ENCODE measurements at regions not wholly inside any gene's neighbourhood (a gene's known extent, or its start where the extent isn't known, plus 50 kb on each side); places are given as distances from the start of the nearest gene placed in this dataset.

GRCh38 chr13:50319635-50320255 lies 304.5 kb downstream of the KCNRG start:
- TF ChIP-seq, protein P1, sequence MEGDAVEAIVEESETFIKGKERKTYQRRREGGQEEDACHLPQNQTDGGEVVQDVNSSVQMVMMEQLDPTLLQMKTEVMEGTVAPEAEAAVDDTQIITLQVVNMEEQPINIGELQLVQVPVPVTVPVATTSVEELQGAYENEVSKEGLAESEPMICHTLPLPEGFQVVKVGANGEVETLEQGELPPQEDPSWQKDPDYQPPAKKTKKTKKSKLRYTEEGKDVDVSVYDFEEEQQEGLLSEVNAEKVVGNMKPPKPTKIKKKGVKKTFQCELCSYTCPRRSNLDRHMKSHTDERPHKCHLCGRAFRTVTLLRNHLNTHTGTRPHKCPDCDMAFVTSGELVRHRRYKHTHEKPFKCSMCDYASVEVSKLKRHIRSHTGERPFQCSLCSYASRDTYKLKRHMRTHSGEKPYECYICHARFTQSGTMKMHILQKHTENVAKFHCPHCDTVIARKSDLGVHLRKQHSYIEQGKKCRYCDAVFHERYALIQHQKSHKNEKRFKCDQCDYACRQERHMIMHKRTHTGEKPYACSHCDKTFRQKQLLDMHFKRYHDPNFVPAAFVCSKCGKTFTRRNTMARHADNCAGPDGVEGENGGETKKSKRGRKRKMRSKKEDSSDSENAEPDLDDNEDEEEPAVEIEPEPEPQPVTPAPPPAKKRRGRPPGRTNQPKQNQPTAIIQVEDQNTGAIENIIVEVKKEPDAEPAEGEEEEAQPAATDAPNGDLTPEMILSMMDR (IDR thresholded peaks at IDR 0.05), result no peak
- no peak for TF ChIP-seq POLR2A (IDR thresholded peaks at IDR 0.05)

Measured in vagina (tissue), 2 donors.